ENCODE measurements at regions not wholly inside any gene's neighbourhood (a gene's known extent, or its start where the extent isn't known, plus 50 kb on each side); places are given as distances from the start of the nearest gene placed in this dataset.

- TF ChIP-seq POLR2AphosphoS5 (IDR thresholded peaks at IDR 0.05) (no peak), CTCF (IDR thresholded peaks at IDR 0.05) (no peak), POLR2A (IDR thresholded peaks at IDR 0.05) (no peak), EP300 (IDR thresholded peaks at IDR 0.05) (no peak)
- WGBS = 0% methylated on average over 1 of the region's 1 CpG
- H3K27me3 ChIP-seq = no peaks in the 10 kb centered on the region
- DNase-seq (ENCODE audit: low spot score in 2 of 2) = no peak
- H3K4me1 ChIP-seq = no peaks in the 10 kb centered on the region
- H3K4me3 ChIP-seq = no peak overlapping the region
- H3K9me3 ChIP-seq = no peaks in the 10 kb centered on the region
- no peaks in the 10 kb centered on the region for H3K36me3 ChIP-seq
- no peak overlapping the region for H3K27ac ChIP-seq
Observed at GRCh38 chr6:129778793-129779192, 68.8 kb upstream of the ARHGAP18 start.

GRCh38 chr6:129777371-129777770 is 67.4 kb upstream of the ARHGAP18 start:
- H3K9me3 ChIP-seq = no peaks in the 10 kb centered on the region
- no peak for DNase-seq (ENCODE audit: low spot score in 2 of 2)
- TF ChIP-seq POLR2AphosphoS5 (IDR thresholded peaks at IDR 0.05) (no peak), POLR2A (IDR thresholded peaks at IDR 0.05) (no peak), EP300 (IDR thresholded peaks at IDR 0.05) (no peak), CTCF (IDR thresholded peaks at IDR 0.05) (no peak)
- no peaks in the 10 kb centered on the region for H3K36me3 ChIP-seq
- no peak overlapping the region for H3K27ac ChIP-seq
- H3K27me3 ChIP-seq = no peaks in the 10 kb centered on the region
- no peak overlapping the region for H3K4me3 ChIP-seq
- H3K4me1 ChIP-seq = no peaks in the 10 kb centered on the region

- Histone ChIP-seq H3K9me3 (no peaks in the 10 kb centered on the region), H3K27ac (no peak overlapping the region), H3K27me3 (peaks cover 3% of the 10 kb centered on the region), H3K4me1 (no peaks in the 10 kb centered on the region), H3K4me3 (no peak overlapping the region), H3K36me3 (no peaks in the 10 kb centered on the region)
- no peak for DNase-seq (ENCODE audit: low spot score in 2 of 2)
- no peak for TF ChIP-seq CTCF (IDR thresholded peaks at IDR 0.05)
- TF ChIP-seq POLR2AphosphoS5 (IDR thresholded peaks at IDR 0.05) = no peak
- no peak for TF ChIP-seq POLR2A (IDR thresholded peaks at IDR 0.05)
- TF ChIP-seq EP300 (IDR thresholded peaks at IDR 0.05) = no peak
- WGBS = 90% methylated on average over 3 of the region's 3 CpGs
Observed at GRCh38 chr6:129776542-129777330, 66.8 kb upstream of the ARHGAP18 start.

- no peak overlapping the region for H3K4me3 ChIP-seq
- DNase-seq (ENCODE audit: low spot score in 2 of 2) = peak in 1 of 2 donors; percentile 72
- H3K36me3 ChIP-seq = no peaks in the 10 kb centered on the region
- WGBS = 9% methylated on average over 7 of the region's 8 CpGs
- TF ChIP-seq POLR2A (IDR thresholded peaks at IDR 0.05) (no peak), CTCF (IDR thresholded peaks at IDR 0.05) (peak; percentile 67 to 87), EP300 (IDR thresholded peaks at IDR 0.05) (no peak)
- no peaks in the 10 kb centered on the region for H3K4me1 ChIP-seq
- H3K27me3 ChIP-seq = peaks cover 9% of the 10 kb centered on the region
- H3K27ac ChIP-seq = no peak overlapping the region
- no peaks in the 10 kb centered on the region for H3K9me3 ChIP-seq
Observed at GRCh38 chr6:129774697-129775447, 64.9 kb upstream of the ARHGAP18 start.

- H3K27me3 ChIP-seq = peaks cover 9% of the 10 kb centered on the region
- H3K27ac ChIP-seq = no peak overlapping the region
- no peak for TF ChIP-seq EP300 (IDR thresholded peaks at IDR 0.05)
- no peak for TF ChIP-seq POLR2AphosphoS5 (IDR thresholded peaks at IDR 0.05)
- no peak for TF ChIP-seq POLR2A (IDR thresholded peaks at IDR 0.05)
- TF ChIP-seq CTCF (IDR thresholded peaks at IDR 0.05) = no peak
- H3K9me3 ChIP-seq = no peaks in the 10 kb centered on the region
- no peak for DNase-seq (ENCODE audit: low spot score in 2 of 2)
- 67% methylated on average over 2 of the region's 2 CpGs for WGBS
- no peaks in the 10 kb centered on the region for H3K36me3 ChIP-seq
- no peak overlapping the region for H3K4me3 ChIP-seq
- no peaks in the 10 kb centered on the region for H3K4me1 ChIP-seq
Observed at GRCh38 chr6:129773304-129773703, 63.3 kb upstream of the ARHGAP18 start.
